ENCODE measurements at regions not wholly inside any gene's neighbourhood (a gene's known extent, or its start where the extent isn't known, plus 50 kb on each side); places are given as distances from the start of the nearest gene placed in this dataset.

DNA sequence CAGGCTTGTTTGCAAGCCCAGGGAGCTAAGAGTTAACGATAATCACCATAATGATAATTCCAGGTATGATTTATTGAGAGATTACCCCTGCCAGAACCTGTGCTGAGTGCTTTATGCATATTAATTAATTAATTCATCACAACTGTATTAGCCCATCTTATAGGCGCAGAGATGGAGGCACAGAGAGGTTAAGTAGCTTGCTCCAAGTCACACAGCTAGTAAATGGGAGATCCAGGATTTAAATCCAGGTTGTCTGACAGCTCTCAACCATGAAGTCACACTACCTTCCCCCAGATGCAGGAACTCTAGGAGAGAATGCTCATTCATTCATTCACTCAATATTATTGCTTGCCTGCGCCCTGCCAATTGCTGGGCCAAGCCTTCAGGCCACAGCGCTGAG lies 84.5 kb downstream of the FAM241B start:
- CTCF ChIA-PET: no interaction called here
- H3K4me2 ChIP-seq (replicated peaks; ENCODE audit: low read depth, low read length, poor library complexity, severe bottlenecking): no peak overlapping the region
- H3K9me3 ChIP-seq (ENCODE audit: control extremely low read depth in 1 of 3, control insufficient read depth in 2 of 3, insufficient read depth in 1 of 3, low read length in 2 of 3): no peaks in the 10 kb centered on the region
- 82% methylated on average over 2 of the region's 4 CpGs for WGBS (ENCODE audit: insufficient coverage)
- no peak overlapping the region for H3K9ac ChIP-seq (ENCODE audit: low read length)
- no peaks in the 10 kb centered on the region for H3K4me1 ChIP-seq (ENCODE audit: control insufficient read depth in 2 of 2, insufficient read depth in 2 of 2, low read length in 2 of 2)
- no peaks in the 10 kb centered on the region for H4K20me1 ChIP-seq (ENCODE audit: control insufficient read depth, insufficient read depth, low read length, poor library complexity, severe bottlenecking)
- no peak for DNase-seq
- no peak overlapping the region for H2AFZ ChIP-seq (ENCODE audit: insufficient read depth, low read depth, low read length, poor library complexity, severe bottlenecking)
- no peaks in the 10 kb centered on the region for H3K9me3 Mint-ChIP-seq (ENCODE audit: insufficient read depth)
- TF ChIP-seq, protein P1, sequence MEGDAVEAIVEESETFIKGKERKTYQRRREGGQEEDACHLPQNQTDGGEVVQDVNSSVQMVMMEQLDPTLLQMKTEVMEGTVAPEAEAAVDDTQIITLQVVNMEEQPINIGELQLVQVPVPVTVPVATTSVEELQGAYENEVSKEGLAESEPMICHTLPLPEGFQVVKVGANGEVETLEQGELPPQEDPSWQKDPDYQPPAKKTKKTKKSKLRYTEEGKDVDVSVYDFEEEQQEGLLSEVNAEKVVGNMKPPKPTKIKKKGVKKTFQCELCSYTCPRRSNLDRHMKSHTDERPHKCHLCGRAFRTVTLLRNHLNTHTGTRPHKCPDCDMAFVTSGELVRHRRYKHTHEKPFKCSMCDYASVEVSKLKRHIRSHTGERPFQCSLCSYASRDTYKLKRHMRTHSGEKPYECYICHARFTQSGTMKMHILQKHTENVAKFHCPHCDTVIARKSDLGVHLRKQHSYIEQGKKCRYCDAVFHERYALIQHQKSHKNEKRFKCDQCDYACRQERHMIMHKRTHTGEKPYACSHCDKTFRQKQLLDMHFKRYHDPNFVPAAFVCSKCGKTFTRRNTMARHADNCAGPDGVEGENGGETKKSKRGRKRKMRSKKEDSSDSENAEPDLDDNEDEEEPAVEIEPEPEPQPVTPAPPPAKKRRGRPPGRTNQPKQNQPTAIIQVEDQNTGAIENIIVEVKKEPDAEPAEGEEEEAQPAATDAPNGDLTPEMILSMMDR (IDR thresholded peaks at IDR 0.05): no peak
- no peak for TF ChIP-seq EZH2 (IDR thresholded peaks at IDR 0.05; ENCODE audit: borderline replicate concordance, insufficient read depth, low read depth, low read length, poor library complexity, severe bottlenecking)
- H3K27me3 ChIP-seq (replicated peaks in 1 of 4; ENCODE audit: control extremely low read depth in 1 of 4, control insufficient read depth in 3 of 4, insufficient read depth in 4 of 4, low read length in 3 of 4): peaks cover 0 to 5% (median 0%) of the 10 kb centered on the region in 4 experiments
- H3K4me3 ChIP-seq (ENCODE audit: control extremely low read depth in 1 of 5, extremely low read depth in 1 of 5, insufficient read depth in 1 of 5, low read depth in 2 of 5, low read length in 4 of 5): no peak overlapping the region
- H3K27ac ChIP-seq (ENCODE audit: low read length in 2 of 2): no peak overlapping the region
- intact Hi-C loops (cut with micrococcal nuclease): no loop called here
- POLR2A ChIA-PET: no interaction called here
- no peak overlapping the region for H3K27ac Mint-ChIP-seq
- H3K79me2 ChIP-seq (ENCODE audit: control insufficient read depth, insufficient read depth, low read length): no peaks in the 10 kb centered on the region
- no peaks in the 10 kb centered on the region for H3K4me1 Mint-ChIP-seq
- ATAC-seq (ENCODE audit: low read depth): no peak
- H3K4me3 Mint-ChIP-seq: no peak overlapping the region
- no peaks in the 10 kb centered on the region for H3K36me3 ChIP-seq (replicated peaks in 1 of 2; ENCODE audit: control extremely low read depth in 1 of 2, control insufficient read depth in 1 of 2, extremely low read depth in 1 of 2, insufficient read depth in 2 of 2, low read length in 1 of 2)
- H3K27me3 Mint-ChIP-seq: peaks cover 22% of the 10 kb centered on the region

DNA sequence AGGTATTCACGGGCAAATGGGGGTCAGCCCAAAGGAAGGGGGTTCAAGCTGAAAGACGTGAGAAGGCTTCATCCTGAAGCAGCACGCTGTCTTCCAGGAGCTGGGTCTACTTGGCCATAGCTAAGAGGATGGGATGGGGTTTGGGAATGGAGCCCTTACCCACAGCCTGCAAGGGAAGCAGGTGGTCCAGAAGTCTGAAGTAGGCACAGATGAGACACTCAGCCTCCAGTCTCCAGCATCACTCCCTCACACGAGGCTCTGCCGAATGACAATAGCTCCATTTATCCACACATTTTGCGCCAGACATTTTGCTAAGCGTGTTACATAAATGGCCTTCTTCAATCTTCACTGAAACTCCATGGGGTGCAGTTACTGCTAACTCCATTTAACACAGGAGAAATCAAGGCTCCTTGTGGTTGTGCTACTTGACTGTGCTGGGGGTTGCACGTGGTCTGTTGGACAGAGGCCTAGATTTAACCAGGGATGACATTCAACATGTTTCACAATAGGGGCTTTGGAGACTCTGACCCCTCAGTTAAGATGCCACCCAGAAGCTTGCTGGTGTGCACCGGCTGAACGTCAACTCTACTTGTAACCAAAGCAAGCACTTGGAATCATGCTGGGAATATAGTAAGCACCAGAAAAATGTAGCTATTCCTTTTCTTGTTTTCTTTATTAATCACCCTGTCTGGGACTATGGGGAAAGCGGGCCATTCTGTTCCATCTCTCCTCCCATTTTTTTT lies 85.3 kb downstream of the FAM241B start:
- Histone ChIP-seq H3K4me3 (ENCODE audit: control extremely low read depth in 1 of 5, extremely low read depth in 1 of 5, insufficient read depth in 1 of 5, low read depth in 2 of 5, low read length in 4 of 5) (no peak overlapping the region), H3K4me2 (replicated peaks; ENCODE audit: low read depth, low read length, poor library complexity, severe bottlenecking) (no peak overlapping the region), H3K36me3 (replicated peaks in 1 of 2; ENCODE audit: control extremely low read depth in 1 of 2, control insufficient read depth in 1 of 2, extremely low read depth in 1 of 2, insufficient read depth in 2 of 2, low read length in 1 of 2) (no peaks in the 10 kb centered on the region), H3K27ac (ENCODE audit: low read length in 2 of 2) (no peak overlapping the region), H4K20me1 (ENCODE audit: control insufficient read depth, insufficient read depth, low read length, poor library complexity, severe bottlenecking) (no peaks in the 10 kb centered on the region), H3K4me1 (ENCODE audit: control insufficient read depth in 2 of 2, insufficient read depth in 2 of 2, low read length in 2 of 2) (no peaks in the 10 kb centered on the region), H3K27me3 (replicated peaks in 1 of 4; ENCODE audit: control extremely low read depth in 1 of 4, control insufficient read depth in 3 of 4, insufficient read depth in 4 of 4, low read length in 3 of 4) (peaks cover 0 to 5% (median 0%) of the 10 kb centered on the region in 4 experiments), H3K9ac (ENCODE audit: low read length) (no peak overlapping the region), H2AFZ (ENCODE audit: insufficient read depth, low read depth, low read length, poor library complexity, severe bottlenecking) (no peak overlapping the region), H3K9me3 (ENCODE audit: control extremely low read depth in 1 of 3, control insufficient read depth in 2 of 3, insufficient read depth in 1 of 3, low read length in 2 of 3) (no peaks in the 10 kb centered on the region), H3K79me2 (ENCODE audit: control insufficient read depth, insufficient read depth, low read length) (no peaks in the 10 kb centered on the region)
- H3K9me3 Mint-ChIP-seq (ENCODE audit: insufficient read depth): no peaks in the 10 kb centered on the region
- H3K4me3 Mint-ChIP-seq: no peak overlapping the region
- TF ChIP-seq, protein P1 (IDR thresholded peaks at IDR 0.05): no peak
- TF ChIP-seq EZH2 (IDR thresholded peaks at IDR 0.05; ENCODE audit: borderline replicate concordance, insufficient read depth, low read depth, low read length, poor library complexity, severe bottlenecking): no peak
- DNase-seq: no peak
- H3K27ac Mint-ChIP-seq: no peak overlapping the region
- no peaks in the 10 kb centered on the region for H3K4me1 Mint-ChIP-seq
- ChIA-PET CTCF (interaction anchor here (1.5 kb wide), 1 partner anchor 199 kb away, joined by 5 read pairs; no protein-coding TSS in a partner anchor), POLR2A (no interaction called here)
- WGBS (ENCODE audit: insufficient coverage): 90% methylated on average over 9 of the region's 11 CpGs
- ATAC-seq (ENCODE audit: low read depth): no peak
- intact Hi-C loops (cut with micrococcal nuclease): no loop called here
- H3K27me3 Mint-ChIP-seq: peaks cover 18% of the 10 kb centered on the region
